ENCODE measurements at regions not wholly inside any gene's neighbourhood (a gene's known extent, or its start where the extent isn't known, plus 50 kb on each side); places are given as distances from the start of the nearest gene placed in this dataset.

DNA sequence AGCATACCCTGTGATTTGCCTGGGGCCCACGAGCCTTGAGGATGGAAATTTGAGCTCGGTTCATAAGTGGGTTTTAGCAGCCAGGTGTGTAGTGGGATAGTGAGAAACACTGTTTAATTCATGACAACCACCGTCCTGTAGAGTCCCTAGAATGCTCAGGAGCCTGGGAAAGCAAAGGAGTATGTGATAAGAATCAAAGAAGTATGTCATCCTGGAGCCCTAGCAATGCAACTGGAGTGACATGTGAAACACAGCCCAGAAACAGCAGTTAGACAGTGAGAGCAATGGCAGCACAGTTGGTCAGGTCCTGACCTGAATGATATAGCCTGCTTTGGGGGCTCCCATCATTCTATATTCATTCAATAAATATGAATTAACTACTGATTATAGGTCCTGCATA is 161.2 kb upstream of the ECI2 start:
- Histone ChIP-seq H3K4me3 (ENCODE audit: low read depth in 2 of 2, low read length in 2 of 2) (no peak overlapping the region), H3K27ac (ENCODE audit: low read length) (no peak overlapping the region), H3K4me1 (ENCODE audit: control insufficient read depth, insufficient read depth, low read length) (0 out of 2 replicates have a peak, but pooled peaks cover 3% of the 10 kb centered on the region), H3K27me3 (ENCODE audit: control insufficient read depth, insufficient read depth, low read length) (no peaks in the 10 kb centered on the region), H3K9me3 (ENCODE audit: control insufficient read depth, insufficient read depth, low read depth, low read length) (peaks cover 5% of the 10 kb centered on the region; the same call in 1 of the 2 replicates), H3K36me3 (ENCODE audit: control insufficient read depth, insufficient read depth, low read length) (no peaks in the 10 kb centered on the region)
- no peak for TF ChIP-seq POLR2AphosphoS5 (IDR thresholded peaks at IDR 0.05; ENCODE audit: low read depth, low read length)
- no peak for TF ChIP-seq TCF7L2 (IDR thresholded peaks at IDR 0.05; ENCODE audit: low read depth, low read length)
- TF ChIP-seq CTCF (IDR thresholded peaks at IDR 0.05) = no peak
- TF ChIP-seq REST (IDR thresholded peaks at IDR 0.05; ENCODE audit: insufficient read depth in 1 of 2, low read depth in 2 of 2, low read length in 1 of 2) = no peak
- no peak for TF ChIP-seq SIN3A (IDR thresholded peaks at IDR 0.05; ENCODE audit: borderline replicate concordance, insufficient read depth, low read depth, low read length)
- in situ Hi-C loops (cut with HindIII; ENCODE audit: low pct_unique_long_range_greater_than_20kb, low sequenced_read_pairs) = no loop called here
- CTCF ChIA-PET = no interaction called here
- DNase-seq (ENCODE audit: low read depth, low spot score) = no peak
- POLR2A ChIA-PET = no interaction called here
- ATAC-seq = no peak
- intact Hi-C loops (cut with micrococcal nuclease; ENCODE audit: unreplicated experiment) = no loop called here
- BruUV-seq (replicated peaks) = no TSS peak

- no peak for DNase-seq (ENCODE audit: low read depth, low spot score)
- no peaks in the 10 kb centered on the region for H3K27me3 ChIP-seq (ENCODE audit: control insufficient read depth, insufficient read depth, low read length)
- BruUV-seq (replicated peaks) = no TSS peak
- 0 out of 2 replicates have a peak, but pooled peaks cover 3% of the 10 kb centered on the region for H3K4me1 ChIP-seq (ENCODE audit: control insufficient read depth, insufficient read depth, low read length)
- no peak for ATAC-seq
- in situ Hi-C loops (cut with HindIII; ENCODE audit: low pct_unique_long_range_greater_than_20kb, low sequenced_read_pairs) = no loop called here
- CTCF ChIA-PET = no interaction called here
- no peak for TF ChIP-seq TCF7L2 (IDR thresholded peaks at IDR 0.05; ENCODE audit: low read depth, low read length)
- no peak for TF ChIP-seq CTCF (IDR thresholded peaks at IDR 0.05)
- no peak for TF ChIP-seq POLR2AphosphoS5 (IDR thresholded peaks at IDR 0.05; ENCODE audit: low read depth, low read length)
- TF ChIP-seq SIN3A (IDR thresholded peaks at IDR 0.05; ENCODE audit: borderline replicate concordance, insufficient read depth, low read depth, low read length) = no peak
- no peak for TF ChIP-seq REST (IDR thresholded peaks at IDR 0.05; ENCODE audit: insufficient read depth in 1 of 2, low read depth in 2 of 2, low read length in 1 of 2)
- no peaks in the 10 kb centered on the region for H3K36me3 ChIP-seq (ENCODE audit: control insufficient read depth, insufficient read depth, low read length)
- H3K9me3 ChIP-seq (ENCODE audit: control insufficient read depth, insufficient read depth, low read depth, low read length) = peaks cover 5% of the 10 kb centered on the region; the same call in 1 of the 2 replicates
- intact Hi-C loops (cut with micrococcal nuclease; ENCODE audit: unreplicated experiment) = no loop called here
- H3K27ac ChIP-seq (ENCODE audit: low read length) = no peak overlapping the region
- POLR2A ChIA-PET = no interaction called here
- H3K4me3 ChIP-seq (ENCODE audit: low read depth in 2 of 2, low read length in 2 of 2) = no peak overlapping the region
Observed at GRCh38 chr6:4295783-4296155, 160.4 kb upstream of the ECI2 start.

Measured in Panc1 (cell line).